ENCODE measurements at regions not wholly inside any gene's neighbourhood (a gene's known extent, or its start where the extent isn't known, plus 50 kb on each side); places are given as distances from the start of the nearest gene placed in this dataset.

DNA sequence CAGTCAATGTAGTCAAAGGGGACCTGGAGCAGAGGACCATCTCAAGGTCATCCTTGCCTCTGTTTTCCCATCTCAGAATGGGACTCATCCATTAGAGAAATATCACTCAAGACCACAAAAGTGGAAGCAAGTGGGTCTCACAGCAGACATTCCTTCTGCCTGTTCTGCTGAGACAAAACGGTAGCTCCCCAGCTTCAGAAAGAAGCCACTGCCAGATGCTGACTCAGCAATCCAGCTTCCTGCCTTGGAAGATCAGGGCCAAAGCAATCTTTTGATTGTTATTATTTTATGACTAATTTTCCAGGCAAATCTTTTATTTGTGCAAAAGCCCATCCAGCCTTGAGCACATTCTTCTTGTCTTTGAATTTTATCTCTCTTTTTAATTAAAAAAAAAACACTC lies 86.8 kb downstream of the CCT6B start:
- no peak for DNase-seq (ENCODE audit: low read depth in 3 of 3)

DNA sequence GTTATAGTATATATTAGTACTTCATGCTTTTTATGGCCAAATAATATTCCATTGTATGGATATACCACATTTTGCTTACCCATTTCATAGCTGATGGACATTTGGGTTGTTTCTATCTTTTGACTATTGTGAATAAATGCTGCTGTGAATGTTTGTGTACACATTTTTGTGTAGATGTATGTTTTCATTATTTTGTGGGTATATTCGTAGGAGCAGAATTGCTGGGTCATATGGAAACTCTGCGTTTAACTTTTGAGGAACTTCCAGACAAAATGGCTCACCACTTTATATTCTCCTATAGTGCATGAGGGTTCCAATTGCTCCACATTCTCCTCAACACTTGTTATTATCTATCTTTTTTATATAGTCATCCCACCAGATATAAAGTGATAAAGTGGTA lies 88.6 kb downstream of the CCT6B start:
- DNase-seq (ENCODE audit: low read depth in 3 of 3): no peak

DNA sequence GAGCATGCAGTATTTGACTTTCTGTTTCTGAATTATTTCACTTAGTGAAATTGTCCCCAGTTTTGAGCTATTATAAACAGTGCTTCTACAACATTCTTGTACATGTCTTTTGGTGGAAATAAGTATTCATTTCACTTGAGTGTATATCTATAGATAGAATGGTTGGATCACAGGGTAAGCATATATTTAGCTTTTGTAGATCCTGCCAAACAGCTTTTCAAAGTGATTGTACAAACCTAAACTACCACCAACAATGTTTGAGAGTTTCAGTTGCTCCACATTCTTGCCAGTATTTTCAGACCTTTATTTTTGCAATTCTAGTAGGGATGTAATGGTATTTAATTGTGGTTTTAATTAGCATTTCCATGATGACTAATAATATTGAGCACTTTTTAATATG lies 91.6 kb downstream of the CCT6B start:
- DNase-seq (ENCODE audit: low read depth in 3 of 3): no peak

DNA sequence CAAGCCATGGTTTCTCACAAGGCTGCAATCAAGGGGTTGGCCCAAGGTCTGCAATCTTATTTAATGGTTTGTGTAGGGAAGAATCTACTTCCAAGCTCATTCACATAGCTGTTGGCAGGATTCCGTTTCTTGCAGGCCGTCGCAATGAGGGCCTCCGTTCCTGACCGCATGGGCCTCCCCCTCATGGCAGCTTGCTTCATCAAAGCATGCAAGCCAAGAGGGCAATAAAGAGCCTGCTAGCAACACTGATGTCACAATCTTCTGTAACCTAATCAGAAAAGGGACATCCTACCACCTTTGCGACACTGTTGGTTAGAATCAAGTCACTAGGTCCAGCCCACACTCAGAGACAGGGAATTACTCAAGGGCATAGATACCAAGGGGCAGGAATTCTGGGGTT lies 95.5 kb downstream of the CCT6B start:
- no peak for DNase-seq (ENCODE audit: low read depth in 3 of 3)

DNA sequence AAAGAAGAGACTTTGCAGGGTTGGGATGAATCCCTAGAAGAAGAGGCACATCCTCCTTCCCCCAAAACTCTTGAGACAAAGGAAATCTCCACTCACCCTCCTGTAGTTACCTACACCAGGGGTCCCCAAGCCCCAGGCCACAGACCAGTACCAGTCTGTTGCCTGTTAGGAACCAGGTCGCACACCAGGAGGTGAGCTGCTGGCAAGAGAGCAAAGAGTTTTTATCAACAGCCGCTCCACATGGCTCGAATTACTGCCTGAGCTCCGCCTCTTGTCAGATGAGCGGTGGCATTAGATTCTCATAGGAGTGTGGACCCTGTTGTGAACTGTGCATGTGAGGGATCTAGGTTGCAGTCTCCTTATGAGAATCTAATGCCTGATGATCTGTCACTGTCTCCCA lies 98.9 kb downstream of the CCT6B start:
- DNase-seq (ENCODE audit: low read depth in 3 of 3): no peak

DNA sequence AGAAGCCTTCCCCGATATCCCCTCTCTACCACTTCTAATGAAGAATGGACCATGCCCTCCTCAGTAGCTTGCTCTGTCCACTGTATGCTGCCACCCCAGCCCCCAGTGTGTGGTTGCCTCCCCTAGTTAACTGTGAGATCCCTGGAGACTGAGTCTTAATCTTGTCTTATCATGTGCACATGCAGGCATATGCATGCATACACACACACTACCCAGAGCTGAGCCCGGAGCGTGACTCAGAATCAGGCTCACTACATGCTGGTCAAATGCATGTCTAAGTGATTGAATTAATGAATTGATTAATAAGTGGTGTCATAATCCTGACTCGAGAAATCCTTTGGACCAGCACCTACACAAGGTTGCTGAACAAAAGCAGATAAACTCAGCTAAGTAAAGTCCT lies 99.4 kb downstream of the CCT6B start:
- no peak for DNase-seq (ENCODE audit: low read depth in 3 of 3)

DNA sequence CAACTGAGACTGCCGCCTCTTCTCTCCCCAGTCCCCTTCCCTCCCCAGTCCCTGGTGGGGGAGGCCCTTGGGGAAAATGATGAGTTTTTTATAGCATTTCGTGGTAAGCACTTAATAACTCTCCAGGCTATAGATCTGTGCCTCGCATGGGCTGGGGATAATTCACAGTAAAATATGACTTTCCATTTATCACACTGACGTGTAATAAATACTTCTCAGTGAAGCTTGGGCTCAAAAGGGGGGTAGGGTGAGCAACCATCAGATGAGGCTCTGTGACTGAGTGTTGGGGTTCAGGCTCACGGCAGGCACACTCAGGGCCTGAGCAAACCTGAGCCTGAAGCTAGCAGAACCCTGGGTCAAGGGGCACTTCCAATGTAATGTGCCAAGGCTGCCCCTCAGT lies 101.6 kb downstream of the CCT6B start:
- DNase-seq (ENCODE audit: low read depth in 3 of 3): no peak

DNA sequence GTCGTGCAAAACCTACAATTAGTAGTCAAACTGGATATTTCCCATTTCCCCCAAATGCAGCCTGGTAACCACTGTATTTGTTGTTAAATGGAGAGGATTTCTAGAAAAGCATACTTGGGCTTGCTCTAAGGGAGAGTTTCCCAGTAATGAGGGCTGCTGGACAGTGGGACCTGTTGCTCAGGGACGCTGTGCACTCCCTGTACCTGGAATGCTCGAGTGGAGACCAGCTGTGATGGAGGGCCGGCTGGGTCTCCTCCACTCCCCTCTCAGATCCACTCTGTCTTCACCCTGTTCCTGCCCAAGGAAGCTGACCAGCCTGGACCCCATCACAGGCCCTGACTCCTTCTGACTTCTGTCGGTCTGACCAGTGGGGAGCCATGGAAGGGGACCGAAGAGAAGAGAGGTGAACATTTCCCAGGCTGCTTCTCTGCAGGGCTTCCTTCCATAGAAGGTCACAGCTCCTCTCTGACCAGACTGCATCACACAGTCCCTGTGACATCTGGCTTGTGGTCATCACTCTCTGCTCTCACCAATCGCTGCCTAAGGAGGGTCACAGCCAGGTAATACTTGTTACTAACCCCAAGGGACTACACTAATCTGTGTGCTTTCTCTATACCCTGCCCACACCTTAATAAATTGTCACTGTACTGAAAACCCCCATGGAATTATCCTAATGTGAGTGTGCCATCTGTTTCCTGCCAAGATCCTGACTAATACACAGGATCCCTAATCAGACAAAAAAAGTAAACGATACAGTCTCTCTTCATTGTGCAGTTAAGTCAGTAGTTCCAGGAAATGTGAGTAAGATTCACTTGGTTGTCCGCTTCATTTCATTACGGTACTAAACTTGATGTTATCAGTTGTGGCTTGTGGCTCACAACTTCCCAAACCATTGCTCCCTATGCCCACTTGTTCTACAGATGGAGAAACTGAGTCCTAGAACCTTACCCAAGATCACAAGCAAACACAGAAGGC lies 102.4 kb downstream of the CCT6B start:
- DNase-seq (ENCODE audit: low read depth in 3 of 3): no peak

DNA sequence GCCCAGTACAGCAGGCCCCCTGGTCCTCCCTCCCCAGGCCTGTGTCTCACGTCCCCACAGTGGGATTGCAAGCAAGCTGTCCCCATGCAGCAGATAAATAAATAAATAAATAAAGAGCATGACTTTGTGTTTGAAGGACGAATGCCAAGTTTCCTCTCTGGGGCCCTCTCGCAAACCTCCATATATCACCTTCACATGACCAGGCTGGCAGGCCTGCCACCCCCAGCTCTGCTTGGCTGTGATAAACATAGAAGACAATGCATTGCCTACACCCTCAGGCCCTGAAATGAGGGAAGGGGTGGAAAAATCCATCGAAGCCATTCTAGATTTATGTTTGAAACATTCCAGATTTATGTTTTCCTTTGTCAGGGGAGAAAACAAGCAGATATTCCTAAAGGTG lies 107.3 kb downstream of the CCT6B start:
- DNase-seq (ENCODE audit: low read depth in 3 of 3): no peak

DNA sequence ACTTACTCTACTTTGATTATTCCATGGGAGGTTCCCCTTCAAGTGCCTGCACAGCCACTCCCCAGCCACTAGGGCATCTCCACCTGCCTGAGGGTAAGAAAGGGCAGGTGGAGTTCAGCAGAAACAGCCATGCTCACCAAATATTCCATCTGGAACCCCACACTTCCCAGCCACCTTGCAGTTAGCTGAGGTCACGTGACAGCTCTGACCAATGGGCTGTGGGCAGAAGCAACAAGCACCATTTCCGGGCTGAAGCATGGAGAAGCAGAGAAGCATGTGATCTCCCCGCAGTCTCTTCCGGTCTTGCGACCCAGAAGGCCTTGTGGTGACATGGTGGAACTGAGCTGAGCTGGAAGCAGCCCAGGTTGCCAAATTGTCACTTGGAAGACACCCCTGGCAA lies 108.6 kb downstream of the CCT6B start:
- DNase-seq (ENCODE audit: low read depth in 3 of 3): no peak

DNA sequence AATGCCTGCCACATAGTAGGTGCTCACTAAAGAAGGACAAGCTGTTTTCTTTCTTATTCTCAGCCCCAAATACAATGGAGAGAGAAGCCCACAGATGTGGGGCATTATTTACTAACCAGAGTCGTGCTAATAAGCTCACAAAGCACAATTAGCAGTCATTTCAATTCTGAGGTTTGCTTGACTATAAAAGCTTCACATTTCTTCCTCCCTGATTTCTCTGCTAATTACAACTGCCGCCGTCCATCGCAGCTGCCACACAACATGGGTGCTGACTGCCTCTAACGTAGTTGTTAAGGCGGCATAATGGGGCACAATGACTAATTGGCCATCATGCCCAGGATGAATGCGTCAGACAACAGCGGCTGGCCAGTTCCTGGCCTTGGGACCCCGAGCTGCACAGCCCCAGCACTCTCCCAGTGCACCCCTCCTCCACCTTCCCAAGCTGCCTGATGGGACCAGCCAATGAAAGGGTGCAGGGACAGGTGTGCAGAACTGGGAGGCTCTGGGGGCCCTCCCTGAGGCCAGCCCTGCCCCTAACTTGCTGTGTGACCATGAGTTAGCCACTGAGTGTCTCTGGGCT lies 109.2 kb downstream of the CCT6B start:
- DNase-seq (ENCODE audit: low read depth in 3 of 3): no peak

DNA sequence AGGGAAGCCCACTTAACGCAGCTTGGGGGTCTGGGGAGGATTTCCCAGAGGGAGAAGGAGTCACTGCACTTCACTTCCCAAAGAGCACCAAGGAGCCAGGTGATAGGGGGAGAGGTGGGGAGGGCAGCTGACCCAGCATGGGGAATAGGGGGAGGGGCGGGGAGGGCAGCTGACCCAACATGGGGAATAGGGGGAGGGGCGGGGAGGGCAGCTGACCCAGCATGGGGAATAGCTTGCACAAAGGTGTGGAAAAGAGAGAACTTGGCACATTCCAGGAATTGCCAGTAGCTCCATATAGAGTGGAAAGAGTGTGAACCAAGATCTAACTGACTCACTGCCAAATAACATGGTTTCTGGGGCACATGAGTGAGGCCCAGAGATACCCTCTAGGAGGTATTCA lies 110.3 kb downstream of the CCT6B start:
- DNase-seq (ENCODE audit: low read depth in 3 of 3): no peak

DNA sequence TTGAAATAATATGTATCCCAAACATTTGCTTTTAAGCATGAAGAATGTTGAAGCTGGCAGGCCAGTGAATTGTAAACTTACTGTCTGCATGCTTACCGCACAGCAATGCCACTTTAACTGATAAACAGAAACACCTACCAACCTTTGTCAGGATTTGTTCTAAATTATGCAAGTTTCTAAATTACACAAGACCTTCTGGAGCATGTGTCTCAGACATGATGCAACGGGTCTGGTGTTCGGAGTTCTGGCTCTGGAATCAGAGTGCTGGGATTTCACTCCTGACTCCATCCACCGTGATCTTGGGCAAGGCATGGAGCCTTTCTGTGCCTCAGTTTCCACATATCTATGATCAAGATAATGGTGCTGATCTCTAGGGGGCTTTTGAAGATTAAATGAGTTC lies 111.2 kb downstream of the CCT6B start:
- DNase-seq (ENCODE audit: low read depth in 3 of 3): no peak

DNA sequence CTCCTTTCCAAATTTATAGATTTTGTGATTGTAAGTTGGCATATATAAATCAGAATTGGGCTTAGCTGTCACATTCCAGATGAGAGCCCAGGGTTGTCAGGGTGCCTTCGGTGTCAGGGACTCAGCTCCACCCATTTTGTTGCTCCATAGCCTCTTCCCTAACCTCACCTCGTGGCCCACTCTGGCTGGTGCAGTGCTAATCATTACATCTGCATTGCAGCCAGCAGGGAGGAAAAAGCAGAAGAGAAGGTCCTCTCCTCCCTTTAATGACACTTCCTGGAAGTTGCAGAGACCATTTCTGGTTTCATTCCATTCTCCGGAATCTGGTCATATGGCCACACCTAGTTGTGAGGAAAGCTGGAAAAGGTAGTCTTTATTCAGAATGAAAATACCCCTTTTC lies 113.3 kb downstream of the CCT6B start:
- no peak for DNase-seq (ENCODE audit: low read depth in 3 of 3)

DNA sequence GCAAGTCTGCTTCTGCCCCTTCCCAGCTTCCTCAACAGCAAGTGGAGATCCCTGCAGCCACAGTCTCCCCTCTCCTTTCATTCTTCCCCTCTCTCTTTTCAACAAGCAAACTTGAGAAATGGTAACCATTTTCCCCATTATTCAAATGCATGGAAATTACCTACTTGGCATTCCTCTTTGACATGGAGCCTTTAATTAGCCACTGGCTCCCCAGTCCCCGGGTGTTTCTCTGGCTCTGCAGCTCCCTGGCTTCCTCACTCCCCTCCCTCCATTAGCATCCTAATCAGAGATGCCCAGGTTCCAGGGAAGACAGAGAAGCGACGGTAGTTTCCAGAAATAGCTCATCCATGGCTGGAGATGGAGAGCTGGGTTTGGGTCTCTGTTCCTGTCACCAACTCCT lies 116.0 kb downstream of the CCT6B start:
- no peak for DNase-seq (ENCODE audit: low read depth in 3 of 3)

DNA sequence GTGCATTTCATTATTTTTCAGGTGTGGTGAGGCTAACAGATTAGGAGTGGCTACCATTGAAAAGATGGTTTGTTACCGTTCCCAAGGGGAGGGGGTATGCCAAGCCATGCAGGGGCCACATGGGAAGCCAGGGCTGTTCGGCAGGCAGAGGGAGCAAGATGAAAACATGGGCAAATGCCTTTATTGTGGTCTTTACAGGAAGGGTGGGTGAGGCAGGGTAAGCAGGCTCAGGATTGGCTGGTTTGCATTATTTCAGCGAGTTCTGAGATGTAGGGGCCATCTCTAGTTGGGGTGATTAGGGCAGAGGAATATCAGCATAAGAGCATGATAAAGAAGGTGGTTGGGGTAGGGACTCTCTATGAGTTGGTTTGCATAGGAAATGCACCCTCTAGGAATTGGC lies 117.6 kb downstream of the CCT6B start:
- no peak for DNase-seq (ENCODE audit: low read depth in 3 of 3)

DNA sequence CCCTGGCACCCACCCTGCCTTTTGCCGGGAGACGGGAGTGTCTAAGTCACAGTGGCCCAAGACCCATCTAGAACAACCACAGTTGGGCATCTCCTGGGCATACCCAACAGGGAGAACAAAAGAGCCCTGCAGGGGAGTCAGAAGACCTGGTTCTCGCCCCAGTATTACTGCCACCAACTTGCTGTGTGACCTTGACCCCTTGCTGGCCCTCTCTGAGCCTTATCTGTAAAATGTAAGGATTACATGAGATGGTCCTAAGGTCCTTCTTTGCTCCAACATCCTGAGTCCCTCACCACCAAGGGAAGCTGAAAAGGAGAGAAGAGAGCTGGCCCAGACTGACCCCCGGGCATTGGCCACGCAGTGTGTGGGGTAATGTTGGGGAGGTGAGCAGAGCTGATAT lies 119.0 kb downstream of the CCT6B start:
- no peak for DNase-seq (ENCODE audit: low read depth in 3 of 3)

DNA sequence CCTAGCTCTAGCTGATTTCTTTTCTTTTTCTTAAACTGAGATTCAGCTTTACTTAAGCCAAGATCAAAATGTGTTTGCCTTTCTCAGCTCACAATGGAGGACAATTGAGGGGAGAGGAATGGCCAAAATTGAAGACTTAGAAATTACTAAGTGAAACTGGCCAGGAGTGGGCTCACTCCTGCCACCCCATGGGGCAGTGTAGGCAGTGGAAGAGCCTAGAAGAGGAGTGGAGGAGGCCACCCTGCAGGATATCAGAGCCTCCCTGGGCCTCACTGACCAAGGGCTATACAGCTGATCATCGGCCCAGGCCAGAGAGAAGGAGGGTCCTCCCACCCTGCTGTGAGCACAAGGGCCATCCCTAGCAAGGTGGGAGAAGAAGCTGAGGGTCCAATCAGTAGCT lies 119.8 kb downstream of the CCT6B start:
- no peak for DNase-seq (ENCODE audit: low read depth in 3 of 3)

DNA sequence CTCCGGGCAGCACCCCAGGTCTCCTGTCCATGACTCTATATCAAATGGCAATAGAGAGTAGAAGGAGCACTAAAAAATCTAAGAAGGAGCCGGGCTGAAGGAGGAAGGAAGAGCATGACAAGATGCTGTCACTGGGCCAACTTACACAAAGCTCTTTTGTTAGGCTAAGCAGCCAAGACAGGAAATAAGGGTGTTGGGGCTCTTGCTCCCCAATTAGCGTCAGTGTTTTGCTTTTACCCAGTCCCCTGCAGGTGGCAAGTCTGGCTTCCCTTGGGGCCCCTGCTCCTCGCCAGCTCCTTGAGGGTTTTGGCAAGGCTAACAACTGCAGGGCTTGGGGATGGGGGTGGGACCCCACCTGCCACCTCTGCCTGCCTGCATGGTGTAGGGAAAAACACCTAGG lies 120.5 kb downstream of the CCT6B start:
- DNase-seq (ENCODE audit: low read depth in 3 of 3): no peak

DNA sequence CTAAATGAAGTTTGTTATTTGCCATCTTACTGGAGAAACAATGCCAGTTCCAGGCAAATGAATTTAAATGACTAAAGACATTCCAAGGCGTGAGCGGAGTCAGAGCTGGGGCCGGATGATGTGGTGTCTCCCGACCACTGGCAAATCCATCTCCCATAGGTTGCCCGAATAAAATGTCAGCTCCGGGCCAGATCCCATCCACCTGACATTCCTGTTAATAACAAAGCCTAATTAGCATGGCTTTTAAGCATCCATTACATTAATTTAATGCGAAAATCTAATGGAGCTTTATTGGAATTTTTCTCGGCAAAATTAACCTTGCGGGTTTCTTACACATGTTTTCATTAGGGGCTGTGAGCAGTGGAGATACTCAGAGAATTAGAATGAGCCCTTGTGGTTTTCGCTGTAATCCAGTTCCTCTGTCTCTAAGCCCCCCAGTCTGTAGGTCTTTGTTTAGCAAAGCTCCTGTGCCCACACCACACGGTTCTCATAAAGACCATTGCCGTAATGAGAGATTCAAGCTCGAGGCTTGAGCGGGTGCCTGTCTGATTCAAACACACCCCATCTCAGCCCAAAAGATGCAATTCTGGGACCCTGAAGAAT lies 123.3 kb downstream of the CCT6B start:
- DNase-seq (ENCODE audit: low read depth in 3 of 3): no peak

DNA sequence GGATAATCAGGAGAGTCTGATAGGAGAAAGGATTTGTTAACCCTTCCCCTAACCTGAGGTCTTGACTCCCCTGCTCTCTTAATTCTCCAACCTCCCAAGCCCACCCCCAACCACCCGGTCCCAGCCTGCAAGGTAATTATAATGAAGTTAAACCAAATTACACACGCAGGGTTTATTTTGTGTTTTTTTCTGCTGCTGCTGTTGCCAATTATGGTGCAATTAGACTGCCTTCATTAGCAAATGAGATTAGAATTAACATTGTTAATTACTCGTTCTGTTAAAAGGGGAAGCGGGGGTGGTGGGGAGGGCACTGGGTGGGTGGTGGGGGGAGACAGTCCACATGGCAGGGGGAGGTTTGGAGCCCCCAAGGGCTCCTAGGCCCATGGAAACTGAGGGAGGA lies 128.9 kb downstream of the CCT6B start:
- DNase-seq (ENCODE audit: low read depth in 3 of 3): no peak

DNA sequence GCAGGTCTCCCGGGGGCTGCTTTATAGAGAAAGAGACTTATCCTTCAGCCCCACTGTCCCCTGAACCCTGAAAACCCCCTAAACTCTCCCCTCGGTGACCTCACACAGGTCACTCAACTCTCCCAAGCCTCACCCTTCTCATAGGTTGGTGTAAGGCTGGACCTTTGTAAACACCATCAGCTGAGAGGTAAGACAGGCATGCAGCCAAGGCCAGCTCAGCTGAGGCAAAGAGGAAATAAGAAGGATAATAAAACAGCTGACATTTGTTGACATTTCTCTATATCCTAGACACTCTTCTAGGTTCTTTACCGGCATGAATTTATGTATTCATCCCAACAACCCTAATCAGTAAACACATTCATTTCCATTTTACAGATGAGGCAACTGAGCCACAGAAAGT lies 134.3 kb downstream of the CCT6B start:
- no peak for DNase-seq (ENCODE audit: low read depth in 3 of 3)

DNA sequence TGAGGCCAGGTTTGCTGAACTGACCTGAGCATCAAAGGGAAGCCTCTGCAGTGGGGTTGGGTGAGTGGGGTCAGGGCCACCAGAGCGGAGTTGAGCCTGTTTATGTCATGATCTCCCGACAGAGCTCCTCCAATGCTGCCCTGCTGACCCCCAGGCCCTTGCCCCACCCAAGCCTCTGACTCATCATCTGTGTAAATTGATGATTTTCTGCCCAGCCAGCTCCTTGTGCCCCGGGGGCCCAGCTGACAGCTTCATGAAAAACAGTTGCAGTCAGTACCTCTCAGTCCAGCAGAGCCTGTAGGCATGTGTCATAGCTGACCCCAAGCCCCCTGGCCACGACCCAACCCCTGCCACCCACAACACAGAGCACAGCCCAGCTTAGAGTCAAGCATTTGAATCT lies 134.9 kb downstream of the CCT6B start:
- no peak for DNase-seq (ENCODE audit: low read depth in 3 of 3)
